Parathyroid adenoma (tissue), 2 donors: ENCODE measurements at regions not wholly inside any gene's neighbourhood (a gene's known extent, or its start where the extent isn't known, plus 50 kb on each side); places are given as distances from the start of the nearest gene placed in this dataset.
"Not testable (repeated sequence)": the region's sequence is repeated elsewhere in the genome, so short reads cannot be mapped to it uniquely, and the experiment has no call there.

Experiments used
- H2AFZ ChIP-seq: fragments of 300-600 bp; sonication (generic); one replicate; pipeline ENCODE4 v1.7.0; 2017; ENCODE audit warnings: antibody characterized with exemption, mild to moderate bottlenecking
- H3K27ac ChIP-seq: fragments of 300-600 bp; sonication (generic); one replicate; pipeline ENCODE4 v1.7.0; 2017
- H3K27me3 ChIP-seq: fragments of 300-600 bp; sonication (generic); one replicate; pipeline ENCODE4 v1.7.0; 2017; ENCODE audit warnings: low read length; ENCODE audit not compliant: control insufficient read depth, insufficient read depth
- H3K36me3 ChIP-seq: fragments of 300-600 bp; sonication (generic); one replicate; pipeline ENCODE4 v1.7.0; 2017; ENCODE audit warnings: low read length; ENCODE audit not compliant: control insufficient read depth, insufficient read depth
- H3K4me1 ChIP-seq: fragments of 300-600 bp; sonication (generic); one replicate; pipeline ENCODE4 v1.7.0; 2017; ENCODE audit warnings: control low read depth
- H3K4me2 ChIP-seq: fragments of 300-600 bp; sonication (generic); one replicate; pipeline ENCODE4 v1.7.0; 2017; ENCODE audit warnings: low read length
- H3K4me3 ChIP-seq: fragments of 300-600 bp; sonication (generic); one replicate; pipeline ENCODE4 v1.7.0; 2017; ENCODE audit warnings: low read depth, low read length
- H3K79me2 ChIP-seq: fragments of 300-600 bp; sonication (generic); one replicate; pipeline ENCODE4 v1.7.0; 2017; ENCODE audit warnings: control low read depth
- H3K9ac ChIP-seq: fragments of 300-600 bp; sonication (generic); one replicate; pipeline ENCODE4 v1.7.0; 2017; ENCODE audit warnings: mild to moderate bottlenecking
- H3K9me3 ChIP-seq: fragments of 300-600 bp; sonication (generic); one replicate; pipeline ENCODE4 v1.7.0; 2017; ENCODE audit warnings: low read length; ENCODE audit not compliant: control insufficient read depth
- TF ChIP-seq, protein P1 (sequence below): fragments of 300-600 bp; sonication (generic); IDR thresholded peaks from one replicate; pipeline ENCODE4 v1.7.0; 2017; ENCODE audit warnings: antibody characterized with exemption, mild to moderate bottlenecking
- donor health status: primary hyperparathyroidism.

DNA sequence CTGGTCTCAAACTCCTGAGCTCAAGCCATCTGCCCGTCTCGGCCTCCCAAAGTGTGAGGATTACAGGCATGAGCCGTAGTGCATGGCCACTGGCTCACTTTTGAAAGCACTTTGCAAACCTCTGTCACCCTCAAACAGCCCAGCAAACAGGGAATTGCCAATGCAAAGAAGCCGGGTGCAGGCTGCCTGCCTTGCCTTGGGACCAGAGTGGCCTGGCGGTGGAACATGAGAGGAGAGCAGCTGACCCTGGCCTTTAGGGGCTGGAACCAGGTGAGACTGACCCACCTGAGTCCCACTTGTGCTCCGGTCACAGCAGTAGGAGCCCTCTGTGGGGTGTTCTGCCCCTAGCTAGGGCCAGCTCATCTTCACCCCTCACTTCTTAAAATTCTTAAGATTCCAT lies 237.1 kb upstream of the GALNT17 start:
- H3K9ac ChIP-seq, result no peak overlapping the region
- H3K27me3 ChIP-seq, result no peaks in the 10 kb centered on the region
- no peak overlapping the region for H2AFZ ChIP-seq
- no peaks in the 10 kb centered on the region for H3K4me1 ChIP-seq
- no peak overlapping the region for H3K27ac ChIP-seq
- H3K36me3 ChIP-seq, result no peaks in the 10 kb centered on the region
- H3K79me2 ChIP-seq, result no peaks in the 10 kb centered on the region
- no peak overlapping the region for H3K4me2 ChIP-seq
- no peaks in the 10 kb centered on the region for H3K9me3 ChIP-seq
- no peak overlapping the region for H3K4me3 ChIP-seq
- TF ChIP-seq, protein P1, sequence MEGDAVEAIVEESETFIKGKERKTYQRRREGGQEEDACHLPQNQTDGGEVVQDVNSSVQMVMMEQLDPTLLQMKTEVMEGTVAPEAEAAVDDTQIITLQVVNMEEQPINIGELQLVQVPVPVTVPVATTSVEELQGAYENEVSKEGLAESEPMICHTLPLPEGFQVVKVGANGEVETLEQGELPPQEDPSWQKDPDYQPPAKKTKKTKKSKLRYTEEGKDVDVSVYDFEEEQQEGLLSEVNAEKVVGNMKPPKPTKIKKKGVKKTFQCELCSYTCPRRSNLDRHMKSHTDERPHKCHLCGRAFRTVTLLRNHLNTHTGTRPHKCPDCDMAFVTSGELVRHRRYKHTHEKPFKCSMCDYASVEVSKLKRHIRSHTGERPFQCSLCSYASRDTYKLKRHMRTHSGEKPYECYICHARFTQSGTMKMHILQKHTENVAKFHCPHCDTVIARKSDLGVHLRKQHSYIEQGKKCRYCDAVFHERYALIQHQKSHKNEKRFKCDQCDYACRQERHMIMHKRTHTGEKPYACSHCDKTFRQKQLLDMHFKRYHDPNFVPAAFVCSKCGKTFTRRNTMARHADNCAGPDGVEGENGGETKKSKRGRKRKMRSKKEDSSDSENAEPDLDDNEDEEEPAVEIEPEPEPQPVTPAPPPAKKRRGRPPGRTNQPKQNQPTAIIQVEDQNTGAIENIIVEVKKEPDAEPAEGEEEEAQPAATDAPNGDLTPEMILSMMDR, result no peak

DNA sequence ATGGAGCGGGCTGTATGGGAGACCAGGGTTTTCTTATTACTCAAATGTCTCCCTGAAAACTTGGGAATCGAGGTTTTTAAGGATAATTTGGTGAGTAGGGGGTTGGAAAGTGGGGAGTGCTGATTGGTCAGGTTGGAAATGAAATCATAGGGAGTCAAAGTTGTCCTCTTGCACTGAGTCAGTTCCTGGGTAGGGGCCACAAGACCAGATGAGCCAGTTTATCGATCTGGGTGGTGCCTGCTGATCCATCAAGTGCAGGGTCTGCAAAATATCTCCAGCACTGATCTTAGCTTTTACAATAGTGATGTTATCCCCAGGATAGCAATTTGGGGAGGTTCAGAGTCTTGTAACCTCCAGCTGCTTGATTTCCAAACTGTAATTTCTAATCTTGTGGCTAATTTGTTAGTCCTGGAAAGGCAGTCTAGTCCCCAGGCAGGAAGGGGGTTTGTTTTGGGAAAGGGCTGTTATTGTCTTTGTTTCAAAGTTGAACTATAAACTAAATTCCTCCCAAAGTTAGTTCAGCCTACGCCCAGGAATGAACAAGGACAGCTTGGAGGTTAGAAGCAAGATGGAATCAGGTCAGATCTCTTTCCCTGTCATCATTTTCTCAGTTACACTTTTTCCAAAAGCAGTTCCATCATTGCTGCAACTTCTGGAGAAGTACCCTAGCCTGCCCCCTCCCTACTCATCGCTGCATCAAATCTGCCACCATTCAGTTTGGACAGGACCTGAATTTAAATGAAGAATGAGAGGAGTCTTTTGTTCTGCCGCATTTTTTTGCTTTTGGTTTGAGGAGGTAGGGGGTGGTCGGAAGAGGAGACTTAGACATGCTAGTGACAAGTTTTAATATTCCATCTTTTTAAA lies 236.4 kb upstream of the GALNT17 start:
- not testable (repeated sequence) for H3K27ac ChIP-seq, H3K4me1 ChIP-seq, H3K36me3 ChIP-seq, H3K9ac ChIP-seq, H3K79me2 ChIP-seq, H3K4me3 ChIP-seq, H3K9me3 ChIP-seq, H3K4me2 ChIP-seq, H3K27me3 ChIP-seq, H2AFZ ChIP-seq

DNA sequence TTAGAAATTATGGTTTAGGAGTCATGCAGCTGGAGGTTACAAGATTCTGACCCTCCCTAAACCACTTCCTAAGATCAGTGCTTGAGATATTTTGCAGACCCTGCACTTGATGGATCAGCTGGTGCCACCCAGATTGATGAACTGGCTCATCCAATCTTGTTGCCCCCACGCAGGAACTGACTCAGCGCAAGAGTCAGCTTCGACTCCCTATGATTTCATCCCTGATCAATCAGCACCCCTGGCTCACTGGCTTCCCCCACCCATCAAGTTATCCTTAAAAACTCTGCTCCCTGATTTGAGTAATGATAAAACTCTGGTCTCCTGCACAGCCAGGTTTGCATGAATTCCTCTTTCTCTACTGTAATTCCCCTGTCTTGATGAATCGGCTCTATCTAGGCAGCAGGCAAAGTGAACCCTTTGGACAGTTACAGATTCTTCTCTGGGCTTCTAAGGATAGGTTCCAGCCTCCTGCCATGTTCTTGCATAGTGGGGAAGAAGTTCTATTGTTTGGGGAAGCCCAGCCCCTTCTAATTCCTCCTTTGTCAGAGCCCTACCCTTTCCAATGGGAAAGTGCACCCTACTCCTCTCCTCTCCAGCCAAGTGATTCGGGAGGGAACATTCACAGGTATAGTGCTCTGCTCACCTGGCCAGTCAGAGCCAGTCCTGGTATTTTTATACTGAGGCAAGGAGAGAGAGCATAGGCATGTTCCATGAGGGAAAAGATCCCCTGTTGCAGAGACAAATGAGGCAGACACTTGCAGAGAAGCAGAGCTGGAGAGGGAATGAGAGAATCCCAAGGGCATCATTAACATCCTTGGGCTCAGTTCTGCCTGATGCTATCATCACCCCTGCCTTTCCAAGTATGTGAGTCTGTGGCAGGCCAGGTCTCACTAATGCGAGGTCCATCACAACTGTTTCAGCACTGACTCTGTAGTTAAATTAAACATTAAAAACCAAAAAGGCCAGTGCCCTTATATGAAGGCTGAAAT lies 224.4 kb upstream of the GALNT17 start:
- H2AFZ ChIP-seq, result no peak overlapping the region
- H3K4me1 ChIP-seq, result no peaks in the 10 kb centered on the region
- H3K36me3 ChIP-seq, result no peaks in the 10 kb centered on the region
- no peak overlapping the region for H3K4me3 ChIP-seq
- H3K27ac ChIP-seq, result no peak overlapping the region
- H3K4me2 ChIP-seq, result no peak overlapping the region
- no peaks in the 10 kb centered on the region for H3K27me3 ChIP-seq
- H3K79me2 ChIP-seq, result no peaks in the 10 kb centered on the region
- TF ChIP-seq, protein P1, result no peak
- no peak overlapping the region for H3K9ac ChIP-seq
- H3K9me3 ChIP-seq, result no peaks in the 10 kb centered on the region

DNA sequence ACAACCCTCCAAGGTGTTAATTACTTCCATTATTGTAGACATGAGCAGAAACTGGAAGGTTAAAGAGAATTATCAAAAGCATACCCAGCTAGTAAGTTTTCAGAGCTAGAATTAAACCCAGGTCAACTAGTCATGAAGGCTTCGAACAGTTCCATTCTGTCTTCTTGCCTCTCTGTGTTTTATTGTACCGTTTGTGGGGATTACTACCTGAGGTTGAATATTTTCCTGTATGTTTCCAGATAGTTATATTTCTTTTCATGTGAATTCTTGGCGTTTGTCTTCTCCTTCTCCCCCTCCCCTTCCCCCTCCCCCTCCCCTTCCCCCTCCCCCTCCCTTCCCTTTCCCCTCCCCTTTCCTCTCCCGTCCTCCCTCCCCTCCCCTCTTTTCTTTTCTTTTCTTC lies 218.0 kb upstream of the GALNT17 start:
- H3K4me3 ChIP-seq, result no peak overlapping the region
- H3K27me3 ChIP-seq, result no peaks in the 10 kb centered on the region
- H3K4me2 ChIP-seq, result no peak overlapping the region
- no peaks in the 10 kb centered on the region for H3K36me3 ChIP-seq
- H3K27ac ChIP-seq, result no peak overlapping the region
- TF ChIP-seq, protein P1, result no peak
- no peaks in the 10 kb centered on the region for H3K4me1 ChIP-seq
- no peak overlapping the region for H3K9ac ChIP-seq
- H3K79me2 ChIP-seq, result no peaks in the 10 kb centered on the region
- no peak overlapping the region for H2AFZ ChIP-seq
- no peaks in the 10 kb centered on the region for H3K9me3 ChIP-seq

DNA sequence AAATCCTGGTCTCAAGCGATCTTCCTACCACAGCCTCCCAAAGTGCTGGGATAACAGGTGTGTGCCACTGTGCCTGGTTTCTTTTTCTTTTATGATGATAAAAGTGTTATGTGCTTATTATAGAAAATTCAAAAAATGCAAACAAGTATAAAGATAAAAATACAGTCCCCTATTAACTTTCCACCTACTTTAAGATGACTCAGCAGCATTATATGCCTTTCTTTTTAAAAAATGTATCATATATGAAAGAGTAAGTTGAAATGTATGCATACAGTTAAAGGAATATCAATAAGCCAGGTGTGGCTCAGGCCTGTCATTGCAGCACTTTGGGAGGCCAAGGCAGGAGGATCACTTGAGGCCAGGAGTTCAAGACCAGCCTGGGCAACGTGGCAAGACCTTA lies 216.9 kb upstream of the GALNT17 start:
- no peaks in the 10 kb centered on the region for H3K4me1 ChIP-seq
- no peak overlapping the region for H3K27ac ChIP-seq
- no peaks in the 10 kb centered on the region for H3K27me3 ChIP-seq
- no peak overlapping the region for H2AFZ ChIP-seq
- H3K4me2 ChIP-seq, result no peak overlapping the region
- no peaks in the 10 kb centered on the region for H3K9me3 ChIP-seq
- no peaks in the 10 kb centered on the region for H3K79me2 ChIP-seq
- TF ChIP-seq, protein P1, result no peak
- H3K4me3 ChIP-seq, result no peak overlapping the region
- no peaks in the 10 kb centered on the region for H3K36me3 ChIP-seq
- no peak overlapping the region for H3K9ac ChIP-seq
